HepG2 (cell line): ENCODE measurements at regions not wholly inside any gene's neighbourhood (a gene's known extent, or its start where the extent isn't known, plus 50 kb on each side); places are given as distances from the start of the nearest gene placed in this dataset.

Experiments
- AHDC1 ChIP-seq: sonication (generic); formaldehyde crosslinking; IDR thresholded peaks from 2 replicates; pipeline ENCODE4 v1.5.1; 2020; ENCODE audit warnings: mild to moderate bottlenecking, missing genetic modification reagents, borderline replicate concordance
- ATF3 ChIP-seq: sonication (generic); formaldehyde crosslinking; IDR thresholded peaks from 2 replicates; pipeline ENCODE4 v1.4.0; 2020; ENCODE audit warnings: missing genetic modification reagents
- BCL6 ChIP-seq: IDR thresholded peaks from 2 replicates; pipeline ENCODE4 v1.6.1; 2016; ENCODE audit warnings: missing genetic modification reagents, missing compliant biosample characterization
- ELK4 ChIP-seq: sonication (generic); formaldehyde crosslinking; IDR thresholded peaks from 2 replicates; pipeline ENCODE4 v1.9.0; 2021; ENCODE audit warnings: missing genetic modification reagents, borderline replicate concordance
- FOXA3 ChIP-seq: IDR thresholded peaks from 2 replicates; pipeline ENCODE4 v1.6.1; 2016; ENCODE audit warnings: missing genetic modification reagents, missing compliant biosample characterization
- FOXP1 ChIP-seq, 2 experiments: fragments of 450-650 bp in 1 of 2; IDR thresholded peaks; 2 replicates each; pipeline ENCODE4 v1.6.1; 2017 to 2018; ENCODE audit warnings: antibody characterized with exemption in 1 of 2
- GABPA ChIP-seq, 2 experiments: IDR thresholded peaks; 2 replicates each; pipeline ENCODE4 v1.6.1; 2011 to 2016; ENCODE audit warnings: low read depth in 2 of 2, low read length in 1 of 2, missing biosample characterization in 1 of 2, missing genetic modification characterization in 1 of 2
- HIC2 ChIP-seq: sonication (generic); formaldehyde crosslinking; IDR thresholded peaks from 2 replicates; pipeline ENCODE4 v1.9.0; 2022; ENCODE audit warnings: low read depth, missing genetic modification reagents
- ISX ChIP-seq: sonication (generic); formaldehyde crosslinking; conservative IDR thresholded peaks from 2 replicates; pipeline ENCODE4 v1.5.0; 2020; ENCODE audit warnings: missing genetic modification reagents
- KDM6A ChIP-seq: IDR thresholded peaks from 2 replicates; pipeline ENCODE4 v1.6.1; 2016; ENCODE audit warnings: low read depth
- NPAS2 ChIP-seq: sonication (generic); formaldehyde crosslinking; IDR thresholded peaks from 2 replicates; pipeline ENCODE4 v1.8.0; 2022; ENCODE audit warnings: mild to moderate bottlenecking, missing genetic modification reagents, borderline replicate concordance
- TARDBP ChIP-seq: sonication (generic); formaldehyde crosslinking; IDR thresholded peaks from 2 replicates; pipeline ENCODE4 v1.8.0; 2022; ENCODE audit warnings: mild to moderate bottlenecking, missing genetic modification reagents
- TFAP4 ChIP-seq: sonication (generic); IDR thresholded peaks from 2 replicates; pipeline ENCODE4 v1.6.1; 2016; ENCODE audit warnings: low read depth, borderline replicate concordance
- THAP11 ChIP-seq: IDR thresholded peaks from 2 replicates; pipeline ENCODE4 v1.6.1; 2016; ENCODE audit warnings: missing biosample characterization, missing genetic modification reagents
- ZFP41 ChIP-seq: sonication (generic); formaldehyde crosslinking; IDR thresholded peaks from 2 replicates; pipeline ENCODE4 v1.4.0; 2020; ENCODE audit warnings: mild to moderate bottlenecking, missing genetic modification reagents, borderline replicate concordance
- ZNF207 ChIP-seq: fragments of 450-650 bp; IDR thresholded peaks from 2 replicates; pipeline ENCODE4 v1.6.1; 2016; ENCODE audit warnings: antibody characterized with exemption, borderline replicate concordance
- ZNF232 ChIP-seq: sonication (generic); formaldehyde crosslinking; IDR thresholded peaks from 2 replicates; pipeline ENCODE4 v1.4.0; 2020; ENCODE audit warnings: missing genetic modification reagents, borderline replicate concordance
- ZNF333 ChIP-seq: sonication (generic); formaldehyde crosslinking; IDR thresholded peaks from 2 replicates; pipeline ENCODE4 v1.4.0; 2020; ENCODE audit warnings: mild to moderate bottlenecking, missing genetic modification reagents, borderline replicate concordance
- ZNF547 ChIP-seq: sonication (generic); formaldehyde crosslinking; IDR thresholded peaks from 2 replicates; pipeline ENCODE4 v1.5.1; 2020; ENCODE audit warnings: mild to moderate bottlenecking, missing genetic modification reagents
- ZSCAN29 ChIP-seq: sonication (generic); formaldehyde crosslinking; conservative IDR thresholded peaks from 2 replicates; pipeline ENCODE4 v1.4.0; 2020; ENCODE audit warnings: mild to moderate bottlenecking, missing genetic modification reagents

GRCh38 chr2:74740741-74741431 is 86.8 kb downstream of the SEMA4F start (continued):
- TF ChIP-seq TFAP4 (peak; percentile 53; the same call in 1 of the 2 replicates), ZSCAN29 (CRISPR knock-in tag) (no peak), HIC2 (CRISPR knock-in tag) (peak; percentile 97), FOXP1 (IDR thresholded peaks at IDR 0.05) (no peak), FOXP1 (CRISPR knock-in tag; IDR thresholded peaks at IDR 0.05) (peak; percentile 64; the same call in 1 of the 2 replicates), ZNF333 (CRISPR knock-in tag) (no peak), FOXA3 (peak; percentile 55), TARDBP (CRISPR knock-in tag) (peak; percentile 77), ELK4 (CRISPR knock-in tag) (no peak), ISX (no peak), THAP11 (peak; percentile 55), ATF3 (CRISPR knock-in tag) (peak; percentile 72; the same call in 1 of the 2 replicates), ZNF547 (CRISPR knock-in tag) (0 out of 2 replicates have a peak, but pooled peaks have one; percentile 34), ZNF232 (CRISPR knock-in tag) (peak; percentile 78; the same call in 1 of the 2 replicates), KDM6A (no peak), ZFP41 (CRISPR knock-in tag) (no peak), ZNF207 (no peak), AHDC1 (CRISPR knock-in tag) (peak; percentile 48; the same call in 1 of the 2 replicates), GABPA (IDR thresholded peaks at IDR 0.05; ENCODE audit: low read depth, low read length) (no peak), GABPA (CRISPR knock-in tag; IDR thresholded peaks at IDR 0.05; ENCODE audit: low read depth) (peak; percentile 33; the same call in 1 of the 2 replicates), BCL6 (CRISPR knock-in tag) (no peak), NPAS2 (CRISPR knock-in tag) (no peak)
